PC-3 (cell line): ENCODE measurements at regions not wholly inside any gene's neighbourhood (a gene's known extent, or its start where the extent isn't known, plus 50 kb on each side); places are given as distances from the start of the nearest gene placed in this dataset.

Experiments used
- CTCF ChIP-seq: fragments of 300-600 bp; sonication (generic); conservative IDR thresholded peaks from 2 replicates; pipeline ENCODE4 v1.5.1; 2017; ENCODE audit warnings: antibody characterized with exemption, low read depth, mild to moderate bottlenecking, low read length
- EZH2 ChIP-seq: fragments of 300-600 bp; sonication (generic); IDR thresholded peaks from one replicate; pipeline ENCODE4 v1.6.1; 2017; ENCODE audit warnings: antibody characterized with exemption, mild to moderate bottlenecking, low read length; ENCODE audit not compliant: unreplicated experiment
- EZH2phosphoT487 ChIP-seq: fragments of 300-600 bp; sonication (generic); IDR thresholded peaks from 2 replicates; pipeline ENCODE4 v1.6.1; 2018; ENCODE audit warnings: mild to moderate bottlenecking, antibody characterized with exemption, low read length, borderline replicate concordance

DNA sequence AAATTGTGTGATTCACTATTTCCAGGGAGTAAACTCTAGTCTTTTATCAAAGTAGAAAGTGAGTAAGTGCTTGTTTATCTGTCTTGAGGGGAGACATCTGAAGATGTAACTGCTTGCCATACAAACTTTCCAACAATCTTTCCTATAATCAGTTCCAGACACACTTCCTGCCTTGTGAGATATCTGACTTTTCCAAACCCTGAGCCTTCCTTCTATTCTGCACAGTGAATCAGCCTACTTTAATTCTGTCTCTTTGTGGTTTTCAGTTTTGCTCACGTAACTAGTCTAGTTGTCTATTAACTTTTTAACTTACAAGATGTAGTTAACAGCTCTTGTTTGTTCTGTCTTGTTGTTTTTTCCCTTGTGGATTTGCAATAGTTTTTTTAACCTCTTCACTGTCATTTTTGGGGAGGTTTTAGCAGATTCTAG is 947.8 kb downstream of the C4orf33 start:
- TF ChIP-seq EZH2, result no peak
- no peak for TF ChIP-seq CTCF
- no peak for TF ChIP-seq EZH2phosphoT487
